ENCODE measurements at regions not wholly inside any gene's neighbourhood (a gene's known extent, or its start where the extent isn't known, plus 50 kb on each side); places are given as distances from the start of the nearest gene placed in this dataset.
"Not testable (repeated sequence)": the region's sequence is repeated elsewhere in the genome, so short reads cannot be mapped to it uniquely, and the experiment has no call there.

DNA sequence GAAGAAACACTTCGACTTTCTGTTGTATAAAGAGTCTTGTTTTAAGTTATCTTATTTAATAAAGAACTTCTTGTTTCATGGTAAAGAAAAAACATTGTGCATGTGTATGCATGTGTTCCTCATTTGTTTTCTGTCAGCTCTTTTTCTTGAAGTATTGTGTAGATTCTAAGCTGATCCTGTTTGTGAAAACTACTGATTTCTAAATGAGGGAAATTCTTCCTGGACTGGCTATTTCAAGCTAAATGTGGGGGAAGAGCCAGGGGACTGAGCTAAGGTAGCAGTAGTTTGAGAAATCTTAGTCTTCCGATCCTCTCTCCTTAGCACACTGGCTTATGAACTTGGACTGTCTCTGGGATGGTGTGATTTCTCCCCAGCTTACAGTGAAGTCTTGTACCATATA, 56.4 kb upstream of the RBMS1 start:
- no peak for DNase-seq (ENCODE audit: low spot score)
- no peak for FAIRE-seq

GRCh38 chr2:160551259-160551658, 57.7 kb upstream of the RBMS1 start:
- DNase-seq (ENCODE audit: low spot score) (no peak), FAIRE-seq (no peak)

DNA sequence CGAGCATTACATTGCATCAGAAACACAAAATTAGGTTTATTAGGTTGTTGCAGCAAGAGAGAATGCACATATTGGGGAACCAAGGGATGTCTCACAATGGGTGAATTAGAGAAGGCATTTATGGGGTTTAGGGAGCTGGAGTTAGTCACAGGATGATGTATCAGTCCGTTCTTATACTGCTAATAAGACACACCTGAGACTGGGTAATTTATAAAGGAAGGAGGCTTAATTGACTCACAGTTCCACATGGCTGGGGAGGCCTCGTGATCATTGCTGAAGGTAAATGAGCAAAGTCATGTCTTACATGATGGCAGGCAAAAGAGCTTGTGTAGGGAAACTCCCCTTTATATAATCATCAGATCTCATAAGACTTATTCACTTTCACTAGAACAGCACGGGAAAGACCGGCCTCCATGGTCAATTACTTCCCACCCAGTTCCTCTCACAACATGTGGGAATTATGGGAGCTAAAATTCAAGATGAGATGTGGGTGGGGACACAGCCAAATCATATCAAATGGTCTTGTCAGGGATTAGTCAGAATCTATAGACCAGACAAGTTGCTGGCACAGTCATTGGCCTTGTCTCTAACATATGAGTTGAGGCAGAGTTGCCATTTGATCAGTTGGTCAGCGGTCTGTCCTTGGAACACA, 61.9 kb upstream of the RBMS1 start:
- DNase-seq (ENCODE audit: low spot score): no peak
- no peak for FAIRE-seq

GRCh38 chr2:160557903-160558302, 64.3 kb upstream of the RBMS1 start:
- FAIRE-seq (no peak), DNase-seq (ENCODE audit: low spot score) (no peak)

- DNase-seq (ENCODE audit: low spot score): no peak
- no peak for FAIRE-seq
Observed at GRCh38 chr2:160558531-160558930, 64.9 kb upstream of the RBMS1 start.

DNA sequence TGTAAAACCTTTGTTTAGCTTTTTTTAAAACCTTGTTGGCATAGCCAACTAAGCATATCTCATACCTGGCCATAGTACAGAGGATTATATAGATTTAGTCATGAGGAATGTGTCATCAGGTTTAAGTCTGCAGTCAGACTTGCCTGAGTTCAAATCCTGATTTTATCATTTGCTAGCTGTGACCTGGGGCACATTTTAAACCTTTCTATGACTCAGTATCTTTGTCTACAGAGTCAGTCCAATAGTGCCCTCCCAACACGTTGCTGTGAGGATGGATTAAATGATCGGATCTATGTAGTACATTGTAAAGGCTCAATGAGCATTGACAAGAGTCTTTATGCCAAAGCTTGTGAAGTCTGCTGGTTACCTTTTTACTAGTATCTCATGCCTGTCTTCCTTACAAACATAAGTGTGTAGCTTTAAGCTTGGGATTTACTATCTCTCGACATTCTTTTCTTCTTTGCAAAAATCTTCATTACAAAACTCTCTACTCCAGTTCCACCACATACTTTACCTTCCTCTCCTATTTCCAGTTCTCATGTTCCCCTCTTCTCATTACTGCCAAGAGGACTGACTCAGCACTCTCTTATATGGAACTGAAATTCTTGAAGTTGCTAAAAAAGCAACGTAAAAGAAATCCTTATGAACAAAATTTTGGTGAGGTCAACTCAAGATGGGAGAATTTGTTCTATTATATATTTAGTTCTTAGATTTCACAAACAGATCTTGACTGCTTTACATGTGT, 68.1 kb upstream of the RBMS1 start:
- DNase-seq (ENCODE audit: low spot score) (no peak), FAIRE-seq (no peak)

DNA sequence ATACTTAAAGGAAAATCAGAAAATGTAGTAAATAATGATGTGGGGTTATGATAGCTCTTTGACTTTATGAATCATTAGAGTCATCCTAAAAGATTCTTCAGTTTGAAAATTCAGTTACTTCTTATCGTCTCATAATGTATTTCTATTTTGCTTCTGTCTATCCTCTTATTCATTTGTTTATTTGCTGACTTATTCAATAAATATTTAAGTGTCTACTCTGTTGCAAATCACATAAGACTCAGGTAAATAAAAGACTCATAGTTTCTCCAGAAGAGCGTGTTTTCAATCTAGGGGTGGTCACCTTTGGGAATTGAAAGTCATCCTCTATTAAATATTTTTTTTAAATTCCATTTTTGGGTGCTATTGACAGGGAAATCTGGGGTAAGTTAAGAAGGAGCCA, 69.1 kb upstream of the RBMS1 start:
- FAIRE-seq: no peak

GRCh38 chr2:160564591-160564990, 71.0 kb upstream of the RBMS1 start:
- no peak for FAIRE-seq
- DNase-seq (ENCODE audit: low spot score): no peak

More for the DNA sequence above, 69.1 kb upstream of the RBMS1 start:
- no peak for DNase-seq (ENCODE audit: low spot score)

- no peak for DNase-seq (ENCODE audit: low spot score)
- FAIRE-seq: no peak
Observed at GRCh38 chr2:160565099-160565845, 71.7 kb upstream of the RBMS1 start.

DNA sequence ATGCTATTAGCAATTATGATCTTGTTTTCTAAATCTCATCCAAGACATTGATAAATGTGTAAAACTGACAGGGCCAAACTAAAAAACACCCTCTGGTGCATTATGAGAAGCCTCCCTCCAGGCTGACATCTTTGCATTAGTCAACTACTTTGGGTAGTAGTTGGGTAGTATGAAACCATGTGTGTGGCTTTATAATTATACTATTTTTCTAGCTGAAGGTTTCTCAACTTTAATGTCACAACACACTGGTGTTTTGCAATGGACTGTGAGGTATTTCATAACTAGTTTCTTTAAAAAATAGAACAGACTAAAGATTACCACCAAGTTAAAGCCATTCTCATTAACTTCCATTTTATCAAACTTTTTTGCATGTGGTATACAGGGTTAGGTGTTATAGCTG, 73.1 kb upstream of the RBMS1 start:
- DNase-seq (ENCODE audit: low spot score) (no peak), FAIRE-seq (no peak)

DNA sequence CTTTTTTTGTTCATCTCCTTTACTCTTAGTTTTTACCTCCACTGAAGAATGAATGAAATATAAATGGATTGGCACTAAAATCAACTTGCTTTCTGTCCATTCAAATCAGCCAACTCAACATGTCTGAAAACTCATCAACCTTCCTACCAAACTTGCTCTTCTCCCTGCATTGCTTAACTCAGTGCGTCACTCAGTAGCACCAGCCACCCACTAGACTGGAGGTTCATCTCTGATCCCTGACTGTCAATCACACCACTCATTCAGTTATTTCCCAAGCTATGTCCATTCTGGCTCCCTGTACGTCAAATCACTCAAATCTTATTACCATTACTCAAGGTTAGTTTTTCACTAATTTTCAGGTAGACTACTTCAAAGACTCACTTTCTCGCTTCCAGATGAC, 75.2 kb upstream of the RBMS1 start:
- no peak for DNase-seq (ENCODE audit: low spot score)
- no peak for FAIRE-seq

DNA sequence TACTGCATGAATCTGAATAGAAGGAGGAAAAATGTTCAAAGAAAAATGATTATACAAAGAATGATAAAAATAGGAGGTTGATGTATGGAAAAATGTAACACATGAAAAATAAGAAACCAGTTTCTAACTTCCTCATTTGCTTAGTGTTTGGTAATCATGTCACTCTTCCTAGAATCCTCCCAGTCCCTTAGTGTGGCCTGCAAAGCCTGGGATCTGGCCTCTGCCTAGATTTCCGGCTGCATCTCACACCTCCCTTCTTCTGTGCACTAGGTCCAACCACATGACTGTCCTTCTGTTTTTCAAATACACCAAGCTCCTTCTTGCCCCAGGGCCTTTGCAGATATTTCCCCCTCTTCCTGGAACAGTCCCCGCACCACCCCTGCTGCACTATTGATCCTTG, 76.8 kb upstream of the RBMS1 start:
- no peak for DNase-seq (ENCODE audit: low spot score)
- no peak for FAIRE-seq

DNA sequence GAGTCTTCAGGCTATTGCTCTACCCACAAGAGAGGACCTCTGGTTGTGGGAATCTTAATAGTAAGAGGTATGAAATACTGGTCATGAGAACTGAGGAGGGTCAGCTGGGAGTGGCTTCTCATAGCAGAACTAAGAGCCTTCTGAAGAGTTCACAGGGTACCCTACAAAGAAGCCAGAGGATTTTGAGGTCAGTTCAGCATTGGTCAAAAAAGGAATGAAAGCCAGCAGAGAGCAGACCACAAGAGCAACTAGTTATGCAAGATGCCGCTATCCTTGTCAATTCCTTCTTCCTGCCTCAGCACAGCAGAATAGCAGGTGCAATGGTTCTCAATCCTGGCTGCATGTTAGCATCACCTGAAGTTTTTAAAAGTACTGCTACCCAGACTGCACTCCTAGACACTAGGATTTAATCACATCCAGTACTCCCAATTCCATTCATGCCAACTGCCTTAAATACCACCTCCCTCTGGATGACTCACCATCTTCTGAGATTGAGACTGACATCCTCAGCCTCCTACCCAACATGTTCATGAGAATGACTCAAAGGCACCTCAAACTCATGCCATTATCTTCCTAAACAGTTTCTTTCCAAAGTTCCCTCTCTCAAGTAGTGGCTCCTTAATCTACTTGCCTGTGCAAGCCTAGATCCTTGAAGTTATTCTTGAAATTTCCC, 81.0 kb upstream of the RBMS1 start:
- peak; percentile 50 for DNase-seq (ENCODE audit: low spot score)

DNA sequence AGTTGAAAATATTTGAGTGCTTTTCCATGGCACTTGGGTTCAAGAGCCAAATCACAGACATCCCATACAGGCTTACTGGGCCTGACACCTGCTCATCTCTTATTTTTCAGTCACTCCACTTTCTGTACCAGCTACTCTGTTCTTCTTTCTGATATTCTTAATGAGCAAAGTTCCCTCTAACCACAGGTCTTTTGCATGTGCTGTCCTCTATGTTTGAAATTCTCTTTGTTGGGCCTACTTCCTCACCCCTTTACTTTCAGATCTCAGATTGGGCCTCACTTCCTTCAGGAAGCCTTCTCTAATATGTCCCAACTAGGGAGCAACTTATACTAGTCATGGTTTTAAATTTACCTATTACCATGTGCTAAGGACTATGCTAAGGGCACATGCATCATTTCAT, 81.8 kb upstream of the RBMS1 start:
- no peak for DNase-seq (ENCODE audit: low spot score)
- no peak for FAIRE-seq

More for the DNA sequence above, 81.0 kb upstream of the RBMS1 start:
- FAIRE-seq: peak; percentile 86

DNA sequence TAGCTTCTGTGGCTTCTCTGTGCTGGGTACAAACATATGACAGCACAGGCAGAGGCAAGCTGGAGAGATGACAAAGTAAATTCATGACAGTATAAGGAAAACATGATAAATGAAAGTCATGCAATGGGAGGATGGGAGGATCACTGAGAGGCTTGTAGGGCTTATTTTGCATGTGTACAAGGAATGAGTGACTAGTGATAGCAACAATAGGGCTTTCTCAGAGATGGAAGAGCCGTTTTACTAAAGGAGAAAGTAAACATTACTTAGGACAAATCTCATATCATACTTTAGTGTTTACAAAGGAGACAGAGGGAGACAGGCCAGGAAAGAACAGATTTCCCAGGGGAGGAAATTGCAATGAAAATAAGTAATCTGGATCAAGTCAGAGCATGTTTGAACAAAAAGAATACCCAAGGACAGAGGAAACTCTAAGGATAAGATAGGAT, 82.5 kb upstream of the RBMS1 start:
- DNase-seq (ENCODE audit: low spot score) (no peak), FAIRE-seq (no peak)

DNA sequence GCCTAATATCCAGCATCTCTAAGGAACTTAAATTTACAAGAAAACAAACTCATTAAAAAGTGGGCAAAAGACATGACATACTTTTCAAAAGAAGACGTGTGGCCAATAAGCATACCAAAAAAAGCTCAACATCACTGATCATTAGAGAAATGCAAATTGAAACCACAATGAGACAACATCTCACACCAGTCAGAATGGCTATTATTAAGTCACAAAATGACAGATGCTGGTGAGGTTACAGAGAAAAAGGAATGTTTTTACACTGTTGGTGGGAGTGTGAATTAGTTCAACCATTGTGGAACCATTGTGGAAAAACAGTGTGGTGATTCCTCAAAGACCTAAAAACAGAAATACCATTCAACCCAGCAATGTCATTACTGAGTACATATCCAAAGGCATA, 83.5 kb upstream of the RBMS1 start:
- FAIRE-seq; DNase-seq (ENCODE audit: low spot score): not testable (repeated sequence)

DNA sequence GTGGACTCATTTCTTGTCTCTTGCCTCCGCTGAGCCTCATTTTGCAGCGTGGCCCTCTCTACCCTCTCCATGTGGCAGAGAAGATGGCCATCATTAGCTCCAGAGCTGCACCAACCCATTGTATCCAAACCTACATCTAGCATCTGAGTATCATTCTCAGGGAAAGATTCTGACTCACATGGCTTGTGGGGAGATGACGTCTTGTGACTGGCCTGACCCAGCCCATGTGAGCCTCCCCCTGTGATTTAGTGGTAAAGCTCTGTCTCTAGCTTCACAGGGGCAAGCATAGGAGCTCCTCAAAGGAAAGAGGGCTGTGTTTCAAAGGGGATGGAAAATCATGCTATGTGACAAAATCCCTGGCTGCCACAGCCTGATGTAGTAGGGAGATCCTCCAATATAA, 87.4 kb upstream of the RBMS1 start:
- DNase-seq (ENCODE audit: low spot score) (no peak), FAIRE-seq (no peak)

- no peak for DNase-seq (ENCODE audit: low spot score)
- no peak for FAIRE-seq
Observed at GRCh38 chr2:160581448-160581847, 87.8 kb upstream of the RBMS1 start.

DNA sequence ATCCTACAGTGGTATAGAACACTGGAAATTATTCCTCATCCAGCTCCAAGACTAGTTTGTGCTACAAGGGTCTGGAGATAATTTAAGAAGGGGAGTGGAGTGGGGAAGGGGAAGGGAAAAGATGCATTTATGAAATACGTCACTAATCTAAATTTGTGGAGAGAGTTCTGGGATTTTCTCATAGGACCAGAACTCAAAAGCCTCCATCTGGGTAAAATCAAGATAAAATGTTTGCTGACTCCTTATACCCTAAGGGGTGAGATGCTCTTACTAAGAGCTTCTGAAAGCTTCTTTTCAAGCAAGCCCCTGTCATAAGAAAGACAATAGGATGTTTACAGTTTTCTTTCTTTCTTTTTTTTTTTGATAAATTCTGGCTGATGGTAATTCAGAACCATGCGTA, 88.5 kb upstream of the RBMS1 start:
- DNase-seq (ENCODE audit: low spot score): no peak
- no peak for FAIRE-seq

DNA sequence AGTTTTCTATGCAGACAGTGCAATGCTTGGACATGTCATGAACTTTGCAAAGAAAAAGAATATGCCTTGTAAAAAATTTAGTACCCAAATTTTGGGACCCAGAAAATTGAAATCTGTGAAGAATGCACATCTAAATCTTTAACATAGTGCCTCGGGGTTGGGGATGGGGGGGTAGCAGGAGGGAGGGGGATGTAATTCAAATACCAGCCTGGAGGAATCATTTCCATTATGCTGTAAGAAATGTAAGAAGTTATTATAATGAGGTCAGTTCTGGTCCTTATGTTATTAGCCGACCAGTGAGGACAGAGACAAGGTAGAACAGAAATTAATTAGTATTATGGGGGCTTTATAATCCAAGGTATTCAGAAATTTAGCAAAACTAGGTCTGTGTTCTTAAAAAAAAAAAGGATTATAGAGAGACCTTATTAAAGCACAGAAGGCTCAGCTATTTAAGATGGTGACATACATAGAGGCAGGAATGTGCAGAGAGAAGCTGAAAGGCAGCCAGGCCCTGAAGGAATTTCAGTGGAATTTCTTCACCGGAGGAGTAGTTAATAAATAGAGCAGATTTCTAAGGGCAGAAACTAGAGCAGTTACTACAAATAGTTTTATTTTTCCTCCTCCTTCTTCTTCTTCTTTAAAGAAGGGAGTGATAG, 89.0 kb upstream of the RBMS1 start:
- DNase-seq (ENCODE audit: low spot score) (no peak), FAIRE-seq (no peak)

GRCh38 chr2:160583146-160583535, 89.5 kb upstream of the RBMS1 start:
- DNase-seq (ENCODE audit: low spot score): no peak
- no peak for FAIRE-seq

Data from urothelium cell line (cell line).